ENCODE measurements at regions not wholly inside any gene's neighbourhood (a gene's known extent, or its start where the extent isn't known, plus 50 kb on each side); places are given as distances from the start of the nearest gene placed in this dataset.

- TF ChIP-seq POLR2A (IDR thresholded peaks at IDR 0.05; ENCODE audit: low read length) (no peak), GATA1 (IDR thresholded peaks at IDR 0.05; ENCODE audit: low read depth, low read length) (no peak)
Measured at GRCh38 chr13:74622284-74622683, 488.1 kb upstream of the KLF12 start.

All from erythroblast (primary cell).